HFFc6 (cell line): ENCODE measurements at regions not wholly inside any gene's neighbourhood (a gene's known extent, or its start where the extent isn't known, plus 50 kb on each side); places are given as distances from the start of the nearest gene placed in this dataset.

Experiments
- DNase-seq: peaks from one replicate; pipeline ENCODE4 v3.0.0-alpha.2; 2018
- H3K27ac Mint-ChIP-seq: 2 replicates; pipeline ENCODE4 v1.8.0; 2020; ENCODE audit warnings: mild to moderate bottlenecking, mixed read lengths
- H3K27me3 Mint-ChIP-seq: 2 replicates; pipeline ENCODE4 v1.8.0; 2021; ENCODE audit warnings: mild to moderate bottlenecking, moderate library complexity, mixed read lengths; ENCODE audit not compliant: insufficient read depth
- H3K36me3 Mint-ChIP-seq: 2 replicates; pipeline ENCODE4 v1.8.0; 2021; ENCODE audit warnings: low read depth, mixed read lengths
- H3K4me1 Mint-ChIP-seq: 2 replicates; pipeline ENCODE4 v1.8.0; 2020; ENCODE audit warnings: low read depth, mixed read lengths
- H3K4me3 Mint-ChIP-seq: 2 replicates; pipeline ENCODE4 v1.8.0; 2020; ENCODE audit warnings: mild to moderate bottlenecking, moderate library complexity, mixed read lengths
- H3K9me3 Mint-ChIP-seq: 2 replicates; pipeline ENCODE4 v1.8.0; 2020; ENCODE audit warnings: mild to moderate bottlenecking, mixed read lengths
- CTCF ChIP-seq: fragments of 200-600 bp; sonication (generic); IDR thresholded peaks from 2 replicates; pipeline ENCODE4 v1.5.0; 2021; ENCODE audit warnings: antibody characterized with exemption, mild to moderate bottlenecking

- no peak overlapping the region for H3K27ac Mint-ChIP-seq
- no peak overlapping the region for H3K4me3 Mint-ChIP-seq
- peaks cover 13% of the 10 kb centered on the region for H3K4me1 Mint-ChIP-seq
- peaks cover 1% of the 10 kb centered on the region; the same call in 1 of the 2 replicates for H3K27me3 Mint-ChIP-seq
- H3K36me3 Mint-ChIP-seq: no peaks in the 10 kb centered on the region
- TF ChIP-seq CTCF: no peak
- no peaks in the 10 kb centered on the region for H3K9me3 Mint-ChIP-seq
- no peak for DNase-seq
Observed at GRCh38 chr11:121757480-121758125, 304.8 kb upstream of the SORL1-AS1 start.

- H3K4me1 Mint-ChIP-seq: peaks cover 13% of the 10 kb centered on the region
- no peak overlapping the region for H3K27ac Mint-ChIP-seq
- H3K36me3 Mint-ChIP-seq: no peaks in the 10 kb centered on the region
- H3K4me3 Mint-ChIP-seq: no peak overlapping the region
- peaks cover 1% of the 10 kb centered on the region; the same call in 1 of the 2 replicates for H3K27me3 Mint-ChIP-seq
- no peaks in the 10 kb centered on the region for H3K9me3 Mint-ChIP-seq
- TF ChIP-seq CTCF: no peak
- DNase-seq: no peak
Observed at GRCh38 chr11:121755906-121756305, 303.1 kb upstream of the SORL1-AS1 start.

- no peak overlapping the region for H3K4me3 Mint-ChIP-seq
- H3K27ac Mint-ChIP-seq: no peak overlapping the region
- H3K9me3 Mint-ChIP-seq: no peaks in the 10 kb centered on the region
- DNase-seq: no peak
- peaks cover 1% of the 10 kb centered on the region; the same call in 1 of the 2 replicates for H3K27me3 Mint-ChIP-seq
- H3K4me1 Mint-ChIP-seq: peaks cover 13% of the 10 kb centered on the region
- no peaks in the 10 kb centered on the region for H3K36me3 Mint-ChIP-seq
- no peak for TF ChIP-seq CTCF
Observed at GRCh38 chr11:121755191-121755590, 302.4 kb upstream of the SORL1-AS1 start.

GRCh38 chr11:121754598-121754997, 301.8 kb upstream of the SORL1-AS1 start:
- no peak overlapping the region for H3K27ac Mint-ChIP-seq
- no peak for TF ChIP-seq CTCF
- H3K27me3 Mint-ChIP-seq: peaks cover 1% of the 10 kb centered on the region; the same call in 1 of the 2 replicates
- no peaks in the 10 kb centered on the region for H3K9me3 Mint-ChIP-seq
- H3K4me3 Mint-ChIP-seq: no peak overlapping the region
- H3K4me1 Mint-ChIP-seq: peaks cover 13% of the 10 kb centered on the region
- H3K36me3 Mint-ChIP-seq: no peaks in the 10 kb centered on the region
- no peak for DNase-seq

- DNase-seq: no peak
- Mint-ChIP-seq H3K4me1 (peaks cover 5% of the 10 kb centered on the region), H3K9me3 (no peaks in the 10 kb centered on the region), H3K27ac (no peak overlapping the region), H3K4me3 (no peak overlapping the region), H3K27me3 (peaks cover 3% of the 10 kb centered on the region), H3K36me3 (no peaks in the 10 kb centered on the region)
- TF ChIP-seq CTCF: no peak
Observed at GRCh38 chr11:121749691-121750090, 296.9 kb upstream of the SORL1-AS1 start.
